NCI-H69 (cell line): ENCODE measurements at regions not wholly inside any gene's neighbourhood (a gene's known extent, or its start where the extent isn't known, plus 50 kb on each side); places are given as distances from the start of the nearest gene placed in this dataset.
"Not testable (repeated sequence)": the region's sequence is repeated elsewhere in the genome, so short reads cannot be mapped to it uniquely, and the experiment has no call there.

ENCODE experiments used
- DNase-seq: peaks from one replicate; lab custom pipeline; 2025; lab: John Stamatoyannopoulos, UW

GRCh38 chr2:48043746-48044145 is 137.4 kb upstream of the FBXO11 start:
- no peak for DNase-seq

- no peak for DNase-seq
These were observed 139.3 kb upstream of the FBXO11 start for GRCh38 chr2:48045613-48046012.

GRCh38 chr2:48048476-48049171 is 142.3 kb upstream of the FBXO11 start:
- no peak for DNase-seq

- DNase-seq = no peak
These were observed 143.1 kb upstream of the FBXO11 start for GRCh38 chr2:48049371-48049770.

GRCh38 chr2:48050711-48051110 is 144.4 kb upstream of the FBXO11 start:
- no peak for DNase-seq

GRCh38 chr2:48059975-48060374 is 153.7 kb upstream of the FBXO11 start:
- DNase-seq = no peak

- DNase-seq = not testable (repeated sequence)
These were observed 155.4 kb upstream of the FBXO11 start for GRCh38 chr2:48061656-48062055.

GRCh38 chr2:48065096-48065495 is 158.8 kb upstream of the FBXO11 start:
- no peak for DNase-seq

- DNase-seq = no peak
These were observed 159.7 kb upstream of the FBXO11 start for GRCh38 chr2:48066000-48066399.

GRCh38 chr2:48069769-48070168 is 163.5 kb upstream of the FBXO11 start:
- no peak for DNase-seq

GRCh38 chr2:48070415-48070814 is 164.1 kb upstream of the FBXO11 start:
- DNase-seq = no peak

- DNase-seq = no peak
These were observed 166.3 kb upstream of the FBXO11 start for GRCh38 chr2:48072583-48072982.

- DNase-seq = no peak
These were observed 169.3 kb upstream of the FBXO11 start for GRCh38 chr2:48075631-48076030.

GRCh38 chr2:48080534-48081316 is 174.4 kb upstream of the FBXO11 start:
- no peak for DNase-seq

- no peak for DNase-seq
These were observed 175.0 kb upstream of the FBXO11 start for GRCh38 chr2:48081317-48081628.

- no peak for DNase-seq
These were observed 179.6 kb upstream of the FBXO11 start for GRCh38 chr2:48085888-48086287.

- no peak for DNase-seq
These were observed 182.7 kb upstream of the FBXO11 start for GRCh38 chr2:48088994-48089393.

GRCh38 chr2:48089644-48090043 is 183.3 kb upstream of the FBXO11 start:
- no peak for DNase-seq

GRCh38 chr2:48092846-48093803 is 186.8 kb upstream of the FBXO11 start:
- no peak for DNase-seq

- not testable (repeated sequence) for DNase-seq
These were observed 190.5 kb upstream of the FBXO11 start for GRCh38 chr2:48096765-48097164.

- DNase-seq = no peak
These were observed 192.2 kb upstream of the FBXO11 start for GRCh38 chr2:48098539-48098938.

- no peak for DNase-seq
These were observed 198.1 kb upstream of the FBXO11 start for GRCh38 chr2:48104418-48104817.

GRCh38 chr2:48105848-48106247 is 199.6 kb upstream of the FBXO11 start:
- no peak for DNase-seq
